ENCODE measurements at regions not wholly inside any gene's neighbourhood (a gene's known extent, or its start where the extent isn't known, plus 50 kb on each side); places are given as distances from the start of the nearest gene placed in this dataset.
"Not testable (repeated sequence)": the region's sequence is repeated elsewhere in the genome, so short reads cannot be mapped to it uniquely, and the experiment has no call there.

DNA sequence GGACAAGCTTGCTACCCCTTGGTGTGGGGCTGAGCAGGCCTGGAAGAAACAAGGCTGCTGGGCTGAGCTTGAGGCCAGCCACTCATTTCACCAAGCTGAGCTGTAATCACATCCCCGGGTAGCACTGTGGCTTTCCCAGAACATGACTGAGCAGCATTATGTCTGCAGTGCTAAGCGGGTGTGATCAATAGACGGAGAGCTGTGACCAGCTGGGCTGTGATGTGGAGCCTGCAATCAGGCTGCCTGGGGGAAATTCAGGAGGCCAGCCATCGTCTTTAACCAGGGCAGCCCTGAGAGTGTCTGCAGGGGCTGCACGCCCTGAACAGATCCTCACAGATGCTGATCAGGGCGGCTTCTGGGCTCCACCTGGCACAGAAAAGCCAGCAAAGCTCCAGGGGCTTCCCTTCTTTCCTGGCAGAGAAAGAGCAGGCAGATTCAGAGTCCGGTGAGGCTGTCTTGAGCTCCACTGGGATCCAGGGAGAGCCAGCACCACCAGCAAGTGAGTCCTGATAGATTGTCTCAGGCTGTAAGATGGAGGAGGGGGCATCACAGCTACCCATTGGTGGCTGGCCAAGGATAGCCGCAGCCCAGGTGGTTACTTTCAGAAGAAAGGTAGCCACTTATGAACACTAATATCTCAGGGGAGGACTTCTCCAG, 165.9 kb downstream of the NRN1 start:
- Histone ChIP-seq H3K27me3 (ENCODE audit: insufficient read depth, low read length) (no peaks in the 10 kb centered on the region), H3K4me3 (ENCODE audit: low read depth, low read length) (no peak overlapping the region), H3K4me1 (ENCODE audit: control insufficient read depth, insufficient read depth, low read length, unreplicated experiment) (no peaks in the 10 kb centered on the region), H3K27ac (ENCODE audit: low read depth, low read length) (no peak overlapping the region), H3K36me3 (ENCODE audit: insufficient read depth, low read length) (no peaks in the 10 kb centered on the region), H2AFZ (ENCODE audit: low read length, unreplicated experiment) (no peak overlapping the region), H3K79me2 (ENCODE audit: control insufficient read depth, insufficient read depth, low read length, unreplicated experiment) (no peaks in the 10 kb centered on the region)

DNA sequence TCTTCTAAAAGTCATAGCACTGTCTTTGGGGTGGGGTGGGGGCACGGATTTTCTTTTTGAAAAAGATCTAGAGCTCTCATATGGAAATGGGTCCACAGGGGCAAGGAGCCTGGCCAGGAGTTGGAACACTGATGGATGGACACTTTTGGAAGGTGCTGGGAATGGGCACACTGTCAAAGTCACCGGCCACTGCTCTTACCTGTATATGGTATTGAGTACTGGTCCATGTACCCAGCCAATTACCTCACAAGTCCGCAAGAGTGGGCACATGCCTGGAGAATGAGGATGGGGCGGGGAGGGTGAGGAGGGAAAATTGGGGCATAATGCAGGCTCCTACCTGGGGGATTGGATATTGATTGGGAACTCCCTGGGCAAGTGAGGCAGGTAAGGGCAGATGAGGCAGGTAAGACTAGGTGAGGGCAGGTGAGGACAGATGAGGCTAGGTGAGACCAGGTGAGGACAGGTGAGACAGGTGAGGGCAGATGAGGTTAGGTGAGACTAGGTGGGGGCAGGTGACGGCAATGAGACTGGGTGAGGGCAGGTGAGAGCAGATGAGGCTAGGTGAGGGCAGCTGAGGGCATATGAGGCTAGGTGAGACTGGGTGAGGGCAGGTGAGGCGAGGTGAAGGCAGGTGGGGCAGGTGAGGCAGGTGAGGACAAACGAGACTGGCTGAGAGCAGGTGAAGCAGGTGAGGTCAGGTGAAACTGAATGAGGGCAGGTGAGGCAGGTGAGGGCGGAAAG, 167.9 kb downstream of the NRN1 start:
- Histone ChIP-seq H3K4me1 (ENCODE audit: control insufficient read depth, insufficient read depth, low read length, unreplicated experiment) (no peaks in the 10 kb centered on the region), H3K27me3 (ENCODE audit: insufficient read depth, low read length) (no peaks in the 10 kb centered on the region), H3K27ac (ENCODE audit: low read depth, low read length) (no peak overlapping the region), H2AFZ (ENCODE audit: low read length, unreplicated experiment) (no peak overlapping the region), H3K4me3 (ENCODE audit: low read depth, low read length) (no peak overlapping the region), H3K36me3 (ENCODE audit: insufficient read depth, low read length) (no peaks in the 10 kb centered on the region), H3K79me2 (ENCODE audit: control insufficient read depth, insufficient read depth, low read length, unreplicated experiment) (no peaks in the 10 kb centered on the region)

DNA sequence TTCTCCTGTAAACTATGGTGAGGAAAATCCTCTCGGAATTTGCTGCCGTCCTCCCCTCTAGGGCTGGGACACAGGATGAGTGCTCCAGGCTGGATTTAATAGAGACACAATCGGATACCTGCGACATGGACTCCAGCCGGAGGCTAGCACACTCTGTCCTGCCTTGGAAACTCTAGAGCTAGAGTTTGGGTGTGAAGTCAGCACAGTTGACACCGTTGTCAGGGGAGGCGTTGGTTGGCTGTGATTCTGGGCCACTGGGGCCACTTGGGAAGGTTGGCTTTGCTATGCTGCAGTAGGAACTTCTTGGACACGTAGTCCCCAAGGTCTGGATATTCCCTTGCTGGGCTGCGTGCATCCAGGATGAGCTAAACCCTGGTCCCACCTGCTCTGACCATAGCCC, 169.4 kb downstream of the NRN1 start:
- Histone ChIP-seq H3K36me3 (ENCODE audit: insufficient read depth, low read length) (no peaks in the 10 kb centered on the region), H2AFZ (ENCODE audit: low read length, unreplicated experiment) (no peak overlapping the region), H3K27me3 (ENCODE audit: insufficient read depth, low read length) (no peaks in the 10 kb centered on the region), H3K4me3 (ENCODE audit: low read depth, low read length) (no peak overlapping the region), H3K27ac (ENCODE audit: low read depth, low read length) (no peak overlapping the region), H3K79me2 (ENCODE audit: control insufficient read depth, insufficient read depth, low read length, unreplicated experiment) (no peaks in the 10 kb centered on the region), H3K4me1 (ENCODE audit: control insufficient read depth, insufficient read depth, low read length, unreplicated experiment) (no peaks in the 10 kb centered on the region)

DNA sequence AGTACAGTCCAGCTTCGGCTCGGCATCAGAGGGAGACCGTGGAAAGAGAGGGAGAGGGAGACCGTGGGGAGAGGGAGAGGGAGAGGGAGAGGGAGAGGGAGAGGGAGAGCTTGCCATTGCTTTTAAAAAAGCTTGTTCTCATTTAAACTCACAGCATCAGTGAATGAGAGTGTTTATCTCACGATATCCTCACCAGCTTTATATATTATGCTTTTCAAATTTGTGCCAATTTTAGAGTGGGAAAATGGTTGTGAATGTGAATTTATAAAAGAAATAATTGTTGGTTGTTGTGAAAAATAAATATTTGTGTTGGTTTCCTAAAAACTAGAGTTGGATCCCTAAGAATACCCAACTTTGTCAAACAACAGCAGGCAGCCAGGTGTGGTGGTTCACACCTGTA, 170.1 kb downstream of the NRN1 start:
- H2AFZ ChIP-seq (ENCODE audit: low read length, unreplicated experiment); H3K4me1 ChIP-seq (ENCODE audit: control insufficient read depth, insufficient read depth, low read length, unreplicated experiment); H3K4me3 ChIP-seq (ENCODE audit: low read depth, low read length); H3K79me2 ChIP-seq (ENCODE audit: control insufficient read depth, insufficient read depth, low read length, unreplicated experiment); H3K27ac ChIP-seq (ENCODE audit: low read depth, low read length); H3K36me3 ChIP-seq (ENCODE audit: insufficient read depth, low read length); H3K27me3 ChIP-seq (ENCODE audit: insufficient read depth, low read length): not testable (repeated sequence)

DNA sequence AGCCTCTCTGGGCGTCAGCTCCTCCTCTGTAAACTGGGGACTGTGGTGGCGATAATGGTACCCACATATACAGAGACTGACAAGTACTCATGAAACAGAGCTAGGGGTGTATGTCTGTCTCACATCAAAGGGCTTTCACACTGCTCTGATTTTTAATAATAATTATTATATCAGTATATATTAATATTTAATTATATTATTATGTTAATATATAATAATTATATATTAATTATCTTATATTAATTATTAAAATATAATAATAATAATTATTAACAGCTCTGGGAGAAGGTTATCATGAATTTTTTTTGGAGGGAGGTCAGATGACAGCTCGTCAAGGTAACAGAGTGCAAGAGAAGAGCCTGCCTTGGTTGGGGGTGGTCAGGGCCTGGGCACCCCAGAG, 173.6 kb downstream of the NRN1 start:
- no peaks in the 10 kb centered on the region for H3K36me3 ChIP-seq (ENCODE audit: insufficient read depth, low read length)
- H3K27ac ChIP-seq (ENCODE audit: low read depth, low read length) = no peak overlapping the region
- H2AFZ ChIP-seq (ENCODE audit: low read length, unreplicated experiment) = no peak overlapping the region
- no peaks in the 10 kb centered on the region for H3K27me3 ChIP-seq (ENCODE audit: insufficient read depth, low read length)
- no peak overlapping the region for H3K4me3 ChIP-seq (ENCODE audit: low read depth, low read length)
- no peaks in the 10 kb centered on the region for H3K79me2 ChIP-seq (ENCODE audit: control insufficient read depth, insufficient read depth, low read length, unreplicated experiment)
- H3K4me1 ChIP-seq (ENCODE audit: control insufficient read depth, insufficient read depth, low read length, unreplicated experiment) = no peaks in the 10 kb centered on the region

DNA sequence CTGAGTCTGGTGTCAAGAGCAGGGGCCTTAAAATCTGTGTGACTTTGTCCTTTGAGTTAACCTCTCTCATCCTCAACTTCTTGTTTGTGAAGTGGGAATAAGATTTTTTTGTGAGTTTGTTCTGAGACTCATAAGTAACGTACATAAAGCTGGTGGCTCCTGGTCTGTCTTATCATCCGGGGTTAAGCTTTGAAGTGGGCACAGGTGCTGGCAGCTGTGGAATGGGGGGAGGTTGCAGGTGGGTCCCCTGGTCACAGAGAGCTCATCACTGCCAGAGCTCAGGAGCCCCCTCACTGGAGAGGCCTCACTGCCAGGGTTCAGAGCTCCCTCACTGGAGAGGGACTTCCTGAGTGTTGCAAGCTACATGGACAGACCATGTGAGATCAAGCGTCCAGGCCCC, 174.1 kb downstream of the NRN1 start:
- no peak overlapping the region for H3K4me3 ChIP-seq (ENCODE audit: low read depth, low read length)

DNA sequence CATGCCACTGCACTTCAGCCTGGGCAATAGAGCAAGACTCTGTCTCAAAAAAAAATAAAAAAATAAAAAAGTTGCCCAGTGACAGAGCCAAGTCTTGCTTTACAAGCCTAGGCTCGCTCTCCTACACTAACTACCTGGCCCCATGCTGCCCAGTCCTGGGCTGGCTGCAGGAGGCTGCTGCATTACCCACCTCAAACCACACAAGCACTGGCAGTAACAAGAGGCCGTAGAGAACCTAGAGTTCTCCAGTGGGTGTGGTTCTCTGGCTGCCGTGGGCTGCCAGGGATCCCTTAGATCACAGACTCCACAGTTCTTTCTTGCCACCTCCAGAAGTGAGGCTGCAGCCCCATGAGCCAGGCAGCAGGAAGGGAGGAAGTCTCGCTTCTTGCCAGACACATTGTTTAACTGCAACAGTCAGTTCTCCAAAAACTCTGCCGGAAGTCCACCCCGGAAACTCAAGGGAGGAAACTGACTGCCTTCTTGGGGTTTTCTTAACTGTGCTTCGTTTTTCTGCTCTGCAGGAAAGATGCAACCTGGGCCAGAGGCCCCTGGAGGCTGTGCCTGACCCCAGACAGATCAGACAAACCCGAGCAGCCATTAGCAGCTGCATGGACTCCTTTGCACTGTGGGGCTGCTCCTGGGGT, 175.4 kb downstream of the NRN1 start:
- not testable (repeated sequence) for H3K27ac ChIP-seq (ENCODE audit: low read depth, low read length); H3K4me1 ChIP-seq (ENCODE audit: control insufficient read depth, insufficient read depth, low read length, unreplicated experiment); H2AFZ ChIP-seq (ENCODE audit: low read length, unreplicated experiment); H3K4me3 ChIP-seq (ENCODE audit: low read depth, low read length); H3K27me3 ChIP-seq (ENCODE audit: insufficient read depth, low read length); H3K79me2 ChIP-seq (ENCODE audit: control insufficient read depth, insufficient read depth, low read length, unreplicated experiment); H3K36me3 ChIP-seq (ENCODE audit: insufficient read depth, low read length)

More for the DNA sequence above, 174.1 kb downstream of the NRN1 start:
- Histone ChIP-seq H3K4me1 (ENCODE audit: control insufficient read depth, insufficient read depth, low read length, unreplicated experiment) (no peaks in the 10 kb centered on the region), H3K27ac (ENCODE audit: low read depth, low read length) (no peak overlapping the region), H3K36me3 (ENCODE audit: insufficient read depth, low read length) (no peaks in the 10 kb centered on the region), H3K27me3 (ENCODE audit: insufficient read depth, low read length) (no peaks in the 10 kb centered on the region), H2AFZ (ENCODE audit: low read length, unreplicated experiment) (no peak overlapping the region), H3K79me2 (ENCODE audit: control insufficient read depth, insufficient read depth, low read length, unreplicated experiment) (no peaks in the 10 kb centered on the region)

DNA sequence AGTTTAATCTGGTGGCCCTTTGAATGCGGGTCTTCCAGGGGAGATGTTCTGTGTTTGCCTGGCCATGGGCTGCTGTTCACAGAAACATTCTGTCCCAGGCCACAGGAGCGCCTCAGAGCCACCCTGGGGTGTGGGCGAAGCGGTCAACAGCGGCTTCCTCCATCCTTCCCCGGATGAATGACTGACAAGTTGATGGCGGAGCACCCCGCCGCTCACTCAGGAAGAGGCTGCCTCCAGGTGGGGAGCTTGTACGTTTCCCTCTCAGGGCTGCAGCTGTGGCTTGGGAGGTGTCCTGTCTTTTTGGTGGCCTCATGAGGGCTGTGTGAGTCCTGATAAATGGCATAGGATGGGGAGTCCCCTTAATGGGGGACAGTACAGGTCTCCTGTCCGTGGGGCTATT, 178.4 kb downstream of the NRN1 start:
- H3K27me3 ChIP-seq (ENCODE audit: insufficient read depth, low read length) = no peaks in the 10 kb centered on the region
- H3K27ac ChIP-seq (ENCODE audit: low read depth, low read length) = no peak overlapping the region
- H3K79me2 ChIP-seq (ENCODE audit: control insufficient read depth, insufficient read depth, low read length, unreplicated experiment) = no peaks in the 10 kb centered on the region
- H2AFZ ChIP-seq (ENCODE audit: low read length, unreplicated experiment) = no peak overlapping the region
- H3K36me3 ChIP-seq (ENCODE audit: insufficient read depth, low read length) = no peaks in the 10 kb centered on the region
- no peaks in the 10 kb centered on the region for H3K4me1 ChIP-seq (ENCODE audit: control insufficient read depth, insufficient read depth, low read length, unreplicated experiment)
- no peak overlapping the region for H3K4me3 ChIP-seq (ENCODE audit: low read depth, low read length)

DNA sequence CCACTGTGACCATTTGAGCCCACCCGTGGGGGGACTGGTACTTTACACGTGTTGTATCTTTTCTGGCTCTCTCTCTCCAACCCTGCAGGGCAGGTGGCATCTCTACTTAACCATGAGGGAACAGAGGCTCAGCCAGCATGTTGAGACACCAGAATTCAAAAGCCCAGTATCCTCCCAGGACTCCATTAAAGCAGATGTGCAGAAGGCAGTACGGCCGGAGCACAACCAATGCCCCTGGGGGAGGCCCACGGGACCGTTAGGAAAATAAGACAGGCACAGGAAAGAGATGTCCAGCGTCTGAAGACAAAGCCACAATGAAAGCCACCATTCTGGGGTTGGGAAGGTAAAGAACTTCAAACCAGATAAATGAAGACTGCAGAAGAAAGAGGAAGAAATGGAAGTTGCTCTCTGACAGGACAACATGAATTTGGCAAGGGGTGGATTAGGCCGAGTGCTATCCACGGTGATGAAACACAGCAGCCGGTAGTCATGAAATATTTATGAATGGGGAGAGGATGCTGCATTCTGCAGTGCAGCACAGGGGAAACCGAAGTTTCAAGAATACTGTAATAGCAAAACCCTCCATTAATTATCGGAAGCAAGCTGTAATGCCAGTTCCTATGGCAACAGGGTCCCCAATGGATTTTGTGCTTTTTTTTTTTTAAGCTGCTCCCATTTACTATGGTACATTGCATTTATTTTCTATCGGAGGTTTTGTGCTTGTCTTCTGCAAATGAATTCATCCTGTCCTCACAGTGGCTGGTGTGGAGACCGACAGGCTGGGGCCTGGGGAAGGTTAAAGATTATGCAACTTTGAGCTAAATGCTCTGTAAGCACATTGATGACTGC, 179.4 kb downstream of the NRN1 start:
- Histone ChIP-seq H3K36me3 (ENCODE audit: insufficient read depth, low read length) (no peaks in the 10 kb centered on the region), H3K79me2 (ENCODE audit: control insufficient read depth, insufficient read depth, low read length, unreplicated experiment) (no peaks in the 10 kb centered on the region), H3K4me1 (ENCODE audit: control insufficient read depth, insufficient read depth, low read length, unreplicated experiment) (no peaks in the 10 kb centered on the region), H3K27ac (ENCODE audit: low read depth, low read length) (no peak overlapping the region), H3K4me3 (ENCODE audit: low read depth, low read length) (no peak overlapping the region), H3K27me3 (ENCODE audit: insufficient read depth, low read length) (no peaks in the 10 kb centered on the region), H2AFZ (ENCODE audit: low read length, unreplicated experiment) (no peak overlapping the region)

DNA sequence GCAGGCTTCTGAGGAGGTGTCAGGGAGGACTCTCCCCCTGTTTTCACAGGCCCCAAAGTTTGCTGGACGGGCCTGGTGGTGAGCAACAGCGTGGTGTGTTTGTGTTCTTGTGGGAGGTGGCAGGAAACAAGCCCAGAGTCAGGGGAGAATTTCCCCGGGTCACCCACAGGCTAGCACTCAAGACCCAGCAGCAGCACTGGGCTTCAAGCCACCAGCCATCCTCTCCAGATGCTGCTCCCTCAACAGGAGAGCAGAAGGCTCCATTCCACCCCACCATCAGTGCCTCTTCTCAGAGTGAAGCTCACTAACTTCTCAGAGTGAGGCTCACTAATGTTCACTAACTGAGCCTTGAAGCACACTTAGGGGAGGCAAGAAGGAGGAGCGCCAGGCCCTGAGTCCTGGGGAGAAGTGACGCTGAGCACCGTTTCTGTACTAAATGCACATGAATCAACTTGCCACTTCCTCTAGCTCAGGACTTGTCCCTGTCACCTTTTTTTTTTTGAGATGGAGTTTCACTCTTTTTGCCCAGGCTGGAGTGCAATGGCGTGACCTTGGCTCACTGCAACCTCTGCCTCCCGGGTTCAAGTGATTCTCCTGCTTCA, 182.2 kb downstream of the NRN1 start:
- H3K27me3 ChIP-seq (ENCODE audit: insufficient read depth, low read length); H3K27ac ChIP-seq (ENCODE audit: low read depth, low read length); H3K79me2 ChIP-seq (ENCODE audit: control insufficient read depth, insufficient read depth, low read length, unreplicated experiment); H3K4me3 ChIP-seq (ENCODE audit: low read depth, low read length); H3K4me1 ChIP-seq (ENCODE audit: control insufficient read depth, insufficient read depth, low read length, unreplicated experiment); H2AFZ ChIP-seq (ENCODE audit: low read length, unreplicated experiment); H3K36me3 ChIP-seq (ENCODE audit: insufficient read depth, low read length): not testable (repeated sequence)
